Muscle layer of colon (tissue), 2 donors: ENCODE measurements at regions not wholly inside any gene's neighbourhood (a gene's known extent, or its start where the extent isn't known, plus 50 kb on each side); places are given as distances from the start of the nearest gene placed in this dataset.

Experiments used
- H3K27ac ChIP-seq: one replicate; pipeline ENCODE4 v1.7.0; 2013; ENCODE audit warnings: low read depth, mild to moderate bottlenecking, low read length, moderate library complexity
- H3K27me3 ChIP-seq, 2 donors: one replicate each; pipeline ENCODE4 v1.7.0; 2013; ENCODE audit warnings: low read length in 2 of 2, mild to moderate bottlenecking in 2 of 2; ENCODE audit not compliant: insufficient read depth in 2 of 2, control insufficient read depth in 1 of 2
- H3K36me3 ChIP-seq: one replicate; pipeline ENCODE4 v1.7.0; 2013; ENCODE audit warnings: mild to moderate bottlenecking, low read length; ENCODE audit not compliant: insufficient read depth
- H3K4me1 ChIP-seq: one replicate; pipeline ENCODE4 v1.7.0; 2013; ENCODE audit warnings: mild to moderate bottlenecking, low read length; ENCODE audit not compliant: insufficient read depth
- H3K4me3 ChIP-seq, 2 donors: one replicate each; pipeline ENCODE4 v1.7.0; 2013; ENCODE audit warnings: low read length in 2 of 2, low read depth in 1 of 2, mild to moderate bottlenecking in 1 of 2, moderate library complexity in 1 of 2
- H3K9ac ChIP-seq: one replicate; pipeline ENCODE4 v1.7.0; 2013; ENCODE audit warnings: low read length
- H3K9me3 ChIP-seq: one replicate; pipeline ENCODE4 v1.7.0; 2013; ENCODE audit warnings: mild to moderate bottlenecking, low read length
- donor health status: abdominal sarcoma.
- donor health status: Adenocarcinoma of cecum.

- H3K9me3 ChIP-seq: no peaks in the 10 kb centered on the region
- no peaks in the 10 kb centered on the region for H3K4me1 ChIP-seq
- H3K4me3 ChIP-seq: no peak overlapping the region
- H3K36me3 ChIP-seq: peaks cover 19% of the 10 kb centered on the region
- no peak overlapping the region for H3K9ac ChIP-seq
- no peak overlapping the region for H3K27ac ChIP-seq
- H3K27me3 ChIP-seq: no peaks in the 10 kb centered on the region
Measured at GRCh38 chr6:25107218-25107617, 171.5 kb upstream of the RIPOR2 start.

GRCh38 chr6:25111782-25112181, 167.4 kb upstream of the CARMIL1 start:
- H3K9ac ChIP-seq: no peak overlapping the region
- peaks cover 35% of the 10 kb centered on the region for H3K36me3 ChIP-seq
- H3K9me3 ChIP-seq: no peaks in the 10 kb centered on the region
- no peaks in the 10 kb centered on the region for H3K27me3 ChIP-seq
- no peaks in the 10 kb centered on the region for H3K4me1 ChIP-seq
- no peak overlapping the region for H3K4me3 ChIP-seq
- H3K27ac ChIP-seq: no peak overlapping the region

GRCh38 chr6:25112322-25112773, 166.8 kb upstream of the CARMIL1 start:
- Histone ChIP-seq H3K4me1 (no peaks in the 10 kb centered on the region), H3K4me3 (no peak overlapping the region), H3K36me3 (peaks cover 29% of the 10 kb centered on the region), H3K27me3 (no peaks in the 10 kb centered on the region), H3K9ac (no peak overlapping the region), H3K9me3 (no peaks in the 10 kb centered on the region), H3K27ac (no peak overlapping the region)

GRCh38 chr6:25113436-25113835, 165.7 kb upstream of the CARMIL1 start:
- Histone ChIP-seq H3K27me3 (no peaks in the 10 kb centered on the region), H3K4me1 (no peaks in the 10 kb centered on the region), H3K9me3 (no peaks in the 10 kb centered on the region), H3K27ac (no peak overlapping the region), H3K36me3 (peaks cover 20% of the 10 kb centered on the region), H3K9ac (no peak overlapping the region), H3K4me3 (no peak overlapping the region)

GRCh38 chr6:25118038-25118437, 161.1 kb upstream of the CARMIL1 start:
- no peak overlapping the region for H3K9ac ChIP-seq

GRCh38 chr6:25121186-25121585, 158.0 kb upstream of the CARMIL1 start:
- Histone ChIP-seq H3K9me3 (no peaks in the 10 kb centered on the region), H3K36me3 (no peaks in the 10 kb centered on the region), H3K4me1 (peaks cover 8% of the 10 kb centered on the region), H3K9ac (no peak overlapping the region), H3K4me3 (no peak overlapping the region), H3K27ac (no peak overlapping the region), H3K27me3 (no peaks in the 10 kb centered on the region)

More at GRCh38 chr6:25118038-25118437, 161.1 kb upstream of the CARMIL1 start:
- H3K27me3 ChIP-seq: no peaks in the 10 kb centered on the region
- no peak overlapping the region for H3K4me3 ChIP-seq
- peaks cover 13% of the 10 kb centered on the region for H3K36me3 ChIP-seq
- H3K4me1 ChIP-seq: peaks cover 8% of the 10 kb centered on the region
- H3K9me3 ChIP-seq: no peaks in the 10 kb centered on the region
- no peak overlapping the region for H3K27ac ChIP-seq

- Histone ChIP-seq H3K27me3 (no peaks in the 10 kb centered on the region), H3K36me3 (no peaks in the 10 kb centered on the region), H3K4me3 (no peak overlapping the region), H3K27ac (no peak overlapping the region), H3K9ac (no peak overlapping the region), H3K4me1 (peaks cover 8% of the 10 kb centered on the region), H3K9me3 (no peaks in the 10 kb centered on the region)
Measured at GRCh38 chr6:25122001-25122400, 157.2 kb upstream of the CARMIL1 start.

GRCh38 chr6:25122622-25123237, 156.4 kb upstream of the CARMIL1 start:
- Histone ChIP-seq H3K4me3 (no peak overlapping the region), H3K9me3 (no peaks in the 10 kb centered on the region), H3K36me3 (no peaks in the 10 kb centered on the region), H3K9ac (no peak overlapping the region), H3K4me1 (peaks cover 8% of the 10 kb centered on the region), H3K27me3 (no peaks in the 10 kb centered on the region), H3K27ac (no peak overlapping the region)

- Histone ChIP-seq H3K27me3 (no peaks in the 10 kb centered on the region), H3K9me3 (no peaks in the 10 kb centered on the region), H3K4me3 (no peak overlapping the region), H3K27ac (no peak overlapping the region), H3K4me1 (peaks cover 8% of the 10 kb centered on the region), H3K9ac (no peak overlapping the region), H3K36me3 (no peaks in the 10 kb centered on the region)
Measured at GRCh38 chr6:25124216-25124715, 154.9 kb upstream of the CARMIL1 start.

GRCh38 chr6:25125736-25126135, 153.4 kb upstream of the CARMIL1 start:
- Histone ChIP-seq H3K36me3 (no peaks in the 10 kb centered on the region), H3K4me1 (peaks cover 8% of the 10 kb centered on the region), H3K27ac (no peak overlapping the region), H3K9ac (no peak overlapping the region), H3K27me3 (no peaks in the 10 kb centered on the region), H3K4me3 (no peak overlapping the region), H3K9me3 (no peaks in the 10 kb centered on the region)

- H3K4me1 ChIP-seq: peaks cover 5% of the 10 kb centered on the region
- H3K4me3 ChIP-seq: no peak overlapping the region
- no peaks in the 10 kb centered on the region for H3K36me3 ChIP-seq
- H3K27me3 ChIP-seq: no peaks in the 10 kb centered on the region
- no peak overlapping the region for H3K9ac ChIP-seq
- H3K27ac ChIP-seq: no peak overlapping the region
- H3K9me3 ChIP-seq: no peaks in the 10 kb centered on the region
Measured at GRCh38 chr6:25127076-25127837, 151.9 kb upstream of the CARMIL1 start.
